ENCODE measurements at regions not wholly inside any gene's neighbourhood (a gene's known extent, or its start where the extent isn't known, plus 50 kb on each side); places are given as distances from the start of the nearest gene placed in this dataset.

- Histone ChIP-seq H3K9me3 (ENCODE audit: low read depth) (no peaks in the 10 kb centered on the region), H3K4me1 (ENCODE audit: low read depth) (no peaks in the 10 kb centered on the region), H3K36me3 (no peaks in the 10 kb centered on the region), H3K27ac (no peak overlapping the region), H3K27me3 (no peaks in the 10 kb centered on the region), H3K4me3 (no peak overlapping the region)
- no peak for TF ChIP-seq CTCF (IDR thresholded peaks at IDR 0.05; ENCODE audit: low read depth, low read length)
- no peak for DNase-seq (ENCODE audit: low read depth in 1 of 2, low spot score in 1 of 2)
These were observed 398.7 kb upstream of the PPP1R2C start for GRCh38 chrX:43176686-43177085.

- Histone ChIP-seq H3K4me3 (no peak overlapping the region), H3K27me3 (no peaks in the 10 kb centered on the region), H3K9me3 (ENCODE audit: low read depth) (no peaks in the 10 kb centered on the region), H3K27ac (no peak overlapping the region), H3K36me3 (no peaks in the 10 kb centered on the region), H3K4me1 (ENCODE audit: low read depth) (no peaks in the 10 kb centered on the region)
- TF ChIP-seq CTCF (IDR thresholded peaks at IDR 0.05; ENCODE audit: low read depth, low read length): no peak
- DNase-seq (ENCODE audit: low read depth in 1 of 2, low spot score in 1 of 2): no peak
These were observed 410.3 kb upstream of the PPP1R2C start for GRCh38 chrX:43188296-43188695.

GRCh38 chrX:43211570-43211969 lies 433.6 kb upstream of the PPP1R2C start:
- no peak for DNase-seq (ENCODE audit: low read depth in 1 of 2, low spot score in 1 of 2)
- Histone ChIP-seq H3K9me3 (ENCODE audit: low read depth) (no peaks in the 10 kb centered on the region), H3K27me3 (no peaks in the 10 kb centered on the region), H3K4me3 (no peak overlapping the region), H3K27ac (no peak overlapping the region), H3K36me3 (no peaks in the 10 kb centered on the region), H3K4me1 (ENCODE audit: low read depth) (no peaks in the 10 kb centered on the region)
- TF ChIP-seq CTCF (IDR thresholded peaks at IDR 0.05; ENCODE audit: low read depth, low read length): no peak

GRCh38 chrX:43218198-43218597 lies 437.9 kb upstream of the MAOA start:
- TF ChIP-seq CTCF (IDR thresholded peaks at IDR 0.05; ENCODE audit: low read depth, low read length): no peak
- no peak overlapping the region for H3K4me3 ChIP-seq
- peaks cover 2% of the 10 kb centered on the region for H3K4me1 ChIP-seq (ENCODE audit: low read depth)
- H3K27me3 ChIP-seq: no peaks in the 10 kb centered on the region
- DNase-seq (ENCODE audit: low read depth in 1 of 2, low spot score in 1 of 2): no peak
- H3K27ac ChIP-seq: no peak overlapping the region
- no peaks in the 10 kb centered on the region for H3K9me3 ChIP-seq (ENCODE audit: low read depth)
- H3K36me3 ChIP-seq: no peaks in the 10 kb centered on the region

GRCh38 chrX:43224496-43224895 lies 431.6 kb upstream of the MAOA start:
- TF ChIP-seq CTCF (IDR thresholded peaks at IDR 0.05; ENCODE audit: low read depth, low read length): no peak
- H3K27me3 ChIP-seq: no peaks in the 10 kb centered on the region
- H3K4me1 ChIP-seq (ENCODE audit: low read depth): peaks cover 7% of the 10 kb centered on the region
- no peaks in the 10 kb centered on the region for H3K9me3 ChIP-seq (ENCODE audit: low read depth)
- no peak for DNase-seq (ENCODE audit: low read depth in 1 of 2, low spot score in 1 of 2)
- H3K36me3 ChIP-seq: no peaks in the 10 kb centered on the region
- no peak overlapping the region for H3K27ac ChIP-seq
- H3K4me3 ChIP-seq: no peak overlapping the region
